ENCODE measurements at regions not wholly inside any gene's neighbourhood (a gene's known extent, or its start where the extent isn't known, plus 50 kb on each side); places are given as distances from the start of the nearest gene placed in this dataset.
A peak's percentile ranks its signal among the peaks of the same experiment; 100 is the strongest.
"Not testable (repeated sequence)": the region's sequence is repeated elsewhere in the genome, so short reads cannot be mapped to it uniquely, and the experiment has no call there.

- TF ChIP-seq, protein P1, sequence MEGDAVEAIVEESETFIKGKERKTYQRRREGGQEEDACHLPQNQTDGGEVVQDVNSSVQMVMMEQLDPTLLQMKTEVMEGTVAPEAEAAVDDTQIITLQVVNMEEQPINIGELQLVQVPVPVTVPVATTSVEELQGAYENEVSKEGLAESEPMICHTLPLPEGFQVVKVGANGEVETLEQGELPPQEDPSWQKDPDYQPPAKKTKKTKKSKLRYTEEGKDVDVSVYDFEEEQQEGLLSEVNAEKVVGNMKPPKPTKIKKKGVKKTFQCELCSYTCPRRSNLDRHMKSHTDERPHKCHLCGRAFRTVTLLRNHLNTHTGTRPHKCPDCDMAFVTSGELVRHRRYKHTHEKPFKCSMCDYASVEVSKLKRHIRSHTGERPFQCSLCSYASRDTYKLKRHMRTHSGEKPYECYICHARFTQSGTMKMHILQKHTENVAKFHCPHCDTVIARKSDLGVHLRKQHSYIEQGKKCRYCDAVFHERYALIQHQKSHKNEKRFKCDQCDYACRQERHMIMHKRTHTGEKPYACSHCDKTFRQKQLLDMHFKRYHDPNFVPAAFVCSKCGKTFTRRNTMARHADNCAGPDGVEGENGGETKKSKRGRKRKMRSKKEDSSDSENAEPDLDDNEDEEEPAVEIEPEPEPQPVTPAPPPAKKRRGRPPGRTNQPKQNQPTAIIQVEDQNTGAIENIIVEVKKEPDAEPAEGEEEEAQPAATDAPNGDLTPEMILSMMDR (IDR thresholded peaks at IDR 0.05), result not testable (repeated sequence)
- TF ChIP-seq SMC3 (IDR thresholded peaks at IDR 0.05); NFE2L2 (conservative IDR thresholded peaks at IDR 0.05; ENCODE audit: low read length); POLR2A (IDR thresholded peaks at IDR 0.05; ENCODE audit: low read length); ZC3H11A (IDR thresholded peaks at IDR 0.05); CEBPB (IDR thresholded peaks at IDR 0.05); ESRRA (IDR thresholded peaks at IDR 0.05; ENCODE audit: borderline replicate concordance, low read length); KDM5A (IDR thresholded peaks at IDR 0.05); E2F6 (IDR thresholded peaks at IDR 0.05; ENCODE audit: borderline replicate concordance, low read depth); NR3C1 (IDR thresholded peaks at IDR 0.05); MAX (IDR thresholded peaks at IDR 0.05): not testable (repeated sequence)
- TF ChIP-seq REST (IDR thresholded peaks at IDR 0.05), result peak; percentile 48; the same call in 1 of the 2 replicates
These were observed 102.2 kb downstream of the TMEM121 start for GRCh38 chr14:105628531-105629067.
